GM12872 (cell line): ENCODE measurements at regions not wholly inside any gene's neighbourhood (a gene's known extent, or its start where the extent isn't known, plus 50 kb on each side); places are given as distances from the start of the nearest gene placed in this dataset.

Experiments
- TF ChIP-seq, protein P1 (sequence below): IDR thresholded peaks from 3 replicates; pipeline ENCODE4 v1.5.1; 2011; ENCODE audit warnings: low read depth, mild to moderate bottlenecking, low read length, moderate library complexity; ENCODE audit not compliant: insufficient read depth

GRCh38 chr12:126953365-126953889 lies 1313.5 kb upstream of the TMEM132C start:
- TF ChIP-seq, protein P1, sequence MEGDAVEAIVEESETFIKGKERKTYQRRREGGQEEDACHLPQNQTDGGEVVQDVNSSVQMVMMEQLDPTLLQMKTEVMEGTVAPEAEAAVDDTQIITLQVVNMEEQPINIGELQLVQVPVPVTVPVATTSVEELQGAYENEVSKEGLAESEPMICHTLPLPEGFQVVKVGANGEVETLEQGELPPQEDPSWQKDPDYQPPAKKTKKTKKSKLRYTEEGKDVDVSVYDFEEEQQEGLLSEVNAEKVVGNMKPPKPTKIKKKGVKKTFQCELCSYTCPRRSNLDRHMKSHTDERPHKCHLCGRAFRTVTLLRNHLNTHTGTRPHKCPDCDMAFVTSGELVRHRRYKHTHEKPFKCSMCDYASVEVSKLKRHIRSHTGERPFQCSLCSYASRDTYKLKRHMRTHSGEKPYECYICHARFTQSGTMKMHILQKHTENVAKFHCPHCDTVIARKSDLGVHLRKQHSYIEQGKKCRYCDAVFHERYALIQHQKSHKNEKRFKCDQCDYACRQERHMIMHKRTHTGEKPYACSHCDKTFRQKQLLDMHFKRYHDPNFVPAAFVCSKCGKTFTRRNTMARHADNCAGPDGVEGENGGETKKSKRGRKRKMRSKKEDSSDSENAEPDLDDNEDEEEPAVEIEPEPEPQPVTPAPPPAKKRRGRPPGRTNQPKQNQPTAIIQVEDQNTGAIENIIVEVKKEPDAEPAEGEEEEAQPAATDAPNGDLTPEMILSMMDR = no peak

- TF ChIP-seq, protein P1 = no peak
These were observed 1306.7 kb upstream of the TMEM132C start for GRCh38 chr12:126960221-126960620.

GRCh38 chr12:126960709-126961108 lies 1306.3 kb upstream of the TMEM132C start:
- TF ChIP-seq, protein P1 = no peak

- TF ChIP-seq, protein P1 = no peak
These were observed 1303.1 kb upstream of the TMEM132C start for GRCh38 chr12:126963825-126964224.

DNA sequence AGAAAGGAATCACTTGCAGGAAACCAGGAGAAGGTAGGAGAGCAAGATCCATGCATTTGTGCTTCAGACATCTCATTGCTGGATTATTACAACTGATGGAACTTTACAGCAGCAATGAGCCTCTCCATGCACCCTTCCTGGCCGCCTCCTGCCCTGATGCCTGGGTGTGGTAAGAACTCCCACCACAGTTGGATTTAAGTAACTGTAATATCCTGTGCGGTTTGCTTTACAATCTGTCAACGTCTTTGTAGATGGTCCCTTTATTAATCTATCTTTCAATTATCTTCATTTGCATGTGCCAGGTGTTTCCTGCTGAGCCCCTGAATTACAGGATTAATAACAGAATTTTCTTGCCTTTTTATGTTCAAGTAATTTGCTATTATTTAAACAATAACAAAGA lies 1300.5 kb upstream of the TMEM132C start:
- TF ChIP-seq, protein P1 = no peak

GRCh38 chr12:126967152-126967551 lies 1299.8 kb upstream of the TMEM132C start:
- TF ChIP-seq, protein P1 = no peak

DNA sequence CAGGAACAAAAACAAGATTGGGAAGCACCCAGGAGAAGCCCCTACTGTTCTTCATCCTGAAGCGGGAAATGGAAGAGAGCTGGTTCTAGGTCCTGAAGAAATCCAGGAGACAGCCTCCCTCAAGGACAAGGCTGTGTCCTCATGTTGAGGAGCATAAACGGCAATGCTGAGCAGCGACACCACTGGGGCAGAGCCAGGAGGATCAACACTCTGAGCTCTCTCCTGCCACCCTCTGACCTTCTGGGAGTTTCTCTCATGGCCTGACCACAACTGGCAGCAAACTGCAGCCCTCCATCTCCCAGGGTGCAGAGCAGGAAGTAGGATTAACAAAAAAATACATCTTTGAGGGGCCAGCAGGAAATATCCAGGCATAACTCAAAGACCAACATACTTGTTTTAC lies 1292.2 kb upstream of the TMEM132C start:
- TF ChIP-seq, protein P1 = no peak
